Stimulated activated CD4-positive, alpha-beta T cell treated with anti-CD3 and anti-CD28 coated beads, Interleukin-1b, Interleukin-23, amount 100 ng/mL, for 24 hours (primary cell): ENCODE measurements at regions not wholly inside any gene's neighbourhood (a gene's known extent, or its start where the extent isn't known, plus 50 kb on each side); places are given as distances from the start of the nearest gene placed in this dataset.
"Not testable (repeated sequence)": the region's sequence is repeated elsewhere in the genome, so short reads cannot be mapped to it uniquely, and the experiment has no call there.

Experiments used
- DNase-seq, 4 experiments: peaks; one replicate each; pipeline ENCODE4 v3.0.0-alpha.2; 2020; ENCODE audit warnings: low read depth in 4 of 4, low spot score in 1 of 4

GRCh38 chr10:57696641-57697040 is 571.1 kb downstream of the IPMK start:
- DNase-seq: no peak

GRCh38 chr10:57694956-57695608 is 572.6 kb downstream of the IPMK start:
- no peak for DNase-seq

GRCh38 chr10:57692255-57692980 is 575.3 kb downstream of the IPMK start:
- no peak for DNase-seq

GRCh38 chr10:57689596-57690297 is 577.9 kb downstream of the IPMK start:
- no peak for DNase-seq

- no peak for DNase-seq
These were observed 587.8 kb downstream of the IPMK start for GRCh38 chr10:57679916-57680315.

- DNase-seq: no peak
These were observed 592.6 kb downstream of the IPMK start for GRCh38 chr10:57675125-57675524.

- no peak for DNase-seq
These were observed 594.2 kb downstream of the IPMK start for GRCh38 chr10:57673446-57673960.

GRCh38 chr10:57664815-57665214 is 602.9 kb downstream of the IPMK start:
- no peak for DNase-seq

- DNase-seq: no peak
These were observed 604.3 kb downstream of the IPMK start for GRCh38 chr10:57663401-57663800.

- no peak for DNase-seq
These were observed 606.5 kb downstream of the IPMK start for GRCh38 chr10:57661206-57661605.

- DNase-seq: no peak
These were observed 610.4 kb downstream of the IPMK start for GRCh38 chr10:57657164-57657765.

GRCh38 chr10:57654856-57655255 is 612.8 kb downstream of the IPMK start:
- DNase-seq: no peak

- DNase-seq: not testable (repeated sequence)
These were observed 622.6 kb downstream of the IPMK start for GRCh38 chr10:57645108-57645507.

GRCh38 chr10:57638411-57638810 is 629.3 kb downstream of the IPMK start:
- no peak for DNase-seq

GRCh38 chr10:57628592-57629284 is 639.0 kb downstream of the IPMK start:
- no peak for DNase-seq

GRCh38 chr10:57627642-57628178 is 640.0 kb downstream of the IPMK start:
- DNase-seq: no peak

GRCh38 chr10:57624856-57625592 is 642.7 kb downstream of the IPMK start:
- DNase-seq: no peak

- DNase-seq: no peak
These were observed 643.6 kb downstream of the IPMK start for GRCh38 chr10:57624066-57624465.

GRCh38 chr10:57621466-57621865 is 646.2 kb downstream of the IPMK start:
- no peak for DNase-seq

GRCh38 chr10:57605948-57606485 is 661.7 kb downstream of the IPMK start:
- no peak for DNase-seq
